ENCODE measurements at regions not wholly inside any gene's neighbourhood (a gene's known extent, or its start where the extent isn't known, plus 50 kb on each side); places are given as distances from the start of the nearest gene placed in this dataset.

DNA sequence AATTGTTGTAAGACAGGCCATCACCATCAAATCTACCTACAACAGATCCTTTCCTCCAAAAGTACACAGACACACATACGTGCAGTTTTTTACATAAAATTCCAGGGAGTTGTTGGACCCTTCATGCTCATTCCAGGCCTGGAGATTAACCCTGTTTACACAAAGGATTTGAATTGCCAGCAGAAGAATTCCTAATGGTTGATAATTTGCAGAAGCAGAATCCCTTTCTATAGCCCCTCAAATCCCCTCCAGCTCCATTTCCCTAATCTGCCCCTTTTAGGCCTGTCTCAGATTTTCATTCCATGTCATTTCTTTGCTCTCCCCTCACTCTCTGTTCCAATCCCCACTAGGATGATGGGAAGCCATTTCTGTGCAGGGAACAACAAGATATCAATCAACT, 102.9 kb upstream of the TOX3 start:
- no peak for DNase-seq

DNA sequence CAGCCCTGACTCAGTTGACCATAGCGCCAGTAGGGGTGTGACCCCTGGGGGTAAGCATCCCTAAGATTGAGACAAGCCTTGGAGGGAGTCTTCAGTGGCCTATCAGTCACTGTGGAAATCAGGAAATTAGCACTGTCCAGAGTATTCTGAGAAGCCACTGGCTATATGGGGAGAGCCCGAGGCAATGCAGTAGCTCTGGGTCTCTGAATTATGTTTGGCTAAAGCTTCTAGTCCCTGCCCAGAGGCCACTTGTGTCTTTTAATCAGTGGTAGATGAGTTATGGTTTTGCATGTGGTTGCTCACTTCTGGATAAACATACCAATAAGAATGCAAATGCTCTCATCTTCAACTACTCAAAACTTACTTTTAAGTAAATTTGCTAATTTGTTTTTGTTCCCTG, 100.6 kb upstream of the TOX3 start:
- no peak for DNase-seq

DNA sequence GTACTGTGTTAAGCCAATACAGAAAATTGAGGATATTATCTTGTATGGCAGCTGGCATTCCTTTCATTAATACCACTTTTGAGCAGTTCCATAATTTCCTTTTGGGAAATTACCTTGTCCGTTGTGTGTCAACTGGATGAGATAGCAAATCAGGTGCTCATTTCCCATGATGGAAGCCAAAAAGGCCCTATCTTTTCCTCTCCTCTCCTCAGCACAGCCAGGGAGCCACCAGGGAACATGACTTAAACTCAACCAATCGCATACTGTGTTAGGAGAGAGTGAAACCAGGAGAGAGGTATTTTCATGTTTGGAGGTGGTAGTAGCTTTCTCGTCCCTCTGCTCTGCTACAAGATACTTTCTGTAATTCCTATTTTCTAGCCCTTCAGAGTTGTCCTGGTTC, 96.1 kb upstream of the TOX3 start:
- DNase-seq, result no peak

DNA sequence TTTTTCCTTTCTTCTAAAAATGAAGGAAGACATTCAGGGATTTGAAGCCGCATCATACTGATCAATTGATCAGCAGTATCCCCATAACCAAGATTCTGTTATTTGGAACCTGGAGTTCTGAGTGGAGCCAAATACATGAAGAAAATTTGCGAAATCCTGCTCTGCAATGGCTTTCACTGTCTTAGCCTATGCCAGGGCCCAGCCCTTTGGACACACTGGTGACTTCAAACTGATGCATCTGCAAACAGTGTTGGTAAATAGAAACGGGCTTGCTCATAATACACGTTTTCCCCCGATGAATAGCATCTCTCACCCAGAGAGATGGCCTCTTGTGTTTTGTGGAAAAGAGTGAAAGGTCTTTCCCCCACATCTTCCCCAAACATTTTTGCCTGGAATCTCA, 87.6 kb upstream of the TOX3 start:
- no peak for DNase-seq

DNA sequence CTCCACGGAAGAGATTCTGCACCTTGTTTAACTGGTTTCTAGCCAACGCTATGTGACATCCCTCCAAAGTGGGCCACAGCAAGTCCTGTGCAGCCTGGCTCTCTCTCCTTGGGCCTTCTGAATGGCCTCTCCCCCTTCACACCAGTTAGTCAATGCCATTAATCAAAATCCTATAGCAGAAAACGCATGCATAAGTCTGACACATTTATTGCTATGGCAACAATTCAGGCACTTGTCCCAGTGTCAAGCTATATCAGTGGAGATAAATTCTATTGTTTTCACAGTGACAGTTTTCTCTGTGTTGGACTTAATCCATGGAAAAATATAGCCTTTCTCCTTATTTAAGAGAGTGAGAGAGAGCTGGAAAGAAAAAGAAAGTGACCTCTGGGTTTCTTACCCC, 87.2 kb upstream of the TOX3 start:
- no peak for DNase-seq

DNA sequence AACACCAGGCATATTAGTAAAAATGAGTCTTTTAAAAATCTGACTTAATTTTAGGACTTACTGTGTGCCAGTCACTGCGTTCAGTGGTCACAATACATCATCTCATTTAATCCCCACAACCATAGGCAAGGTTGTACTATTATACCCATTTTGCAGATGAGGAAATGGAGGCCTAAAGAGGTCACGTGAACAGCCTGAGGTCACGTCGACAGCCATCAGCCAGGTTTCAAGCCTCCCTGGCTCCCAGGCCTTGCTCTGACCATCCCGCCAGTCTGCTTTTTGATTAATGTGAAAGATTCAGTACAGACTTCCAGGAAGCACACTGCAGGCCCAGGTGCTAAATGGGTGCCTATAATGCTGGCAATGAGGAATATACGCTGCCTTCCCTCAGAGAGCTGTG, 86.3 kb upstream of the TOX3 start:
- no peak for DNase-seq

DNA sequence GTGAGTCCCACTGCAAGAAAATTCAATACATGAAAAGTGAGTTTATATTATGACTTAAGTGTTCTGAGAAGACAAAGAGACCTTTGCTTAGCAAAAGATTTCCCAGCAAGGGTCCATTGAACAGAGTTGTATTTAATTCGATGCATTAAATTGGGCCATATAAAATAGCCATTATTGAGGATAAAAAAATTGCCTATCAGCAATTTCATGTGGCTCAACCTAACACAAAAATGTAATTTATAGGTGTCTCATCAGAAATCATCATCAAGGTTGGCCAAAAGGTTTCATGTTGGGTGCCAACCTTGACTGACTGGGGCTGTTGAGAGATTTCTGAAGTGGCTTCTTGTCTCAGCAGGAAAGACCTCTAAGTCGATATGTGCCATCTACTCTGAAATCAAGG, 84.8 kb upstream of the TOX3 start:
- no peak for DNase-seq

DNA sequence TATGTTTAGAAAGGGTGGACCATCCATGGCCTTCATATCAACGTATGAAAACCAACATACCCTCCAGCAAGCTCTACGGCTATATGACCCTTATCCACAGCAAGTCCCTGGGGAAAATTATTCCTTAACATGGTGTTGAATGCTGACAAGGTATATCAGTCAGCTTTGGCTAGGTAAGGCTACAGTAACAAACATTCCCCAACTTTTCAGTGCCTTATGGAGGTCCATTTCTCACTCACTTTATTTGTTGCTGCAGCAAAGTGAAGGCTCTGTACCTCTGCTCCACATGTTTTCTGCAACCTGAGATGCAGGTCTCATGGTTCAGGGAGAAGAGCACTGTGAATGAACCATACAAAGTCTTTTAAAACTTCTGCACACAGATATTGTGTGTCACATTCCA, 83.8 kb upstream of the TOX3 start:
- DNase-seq, result no peak

DNA sequence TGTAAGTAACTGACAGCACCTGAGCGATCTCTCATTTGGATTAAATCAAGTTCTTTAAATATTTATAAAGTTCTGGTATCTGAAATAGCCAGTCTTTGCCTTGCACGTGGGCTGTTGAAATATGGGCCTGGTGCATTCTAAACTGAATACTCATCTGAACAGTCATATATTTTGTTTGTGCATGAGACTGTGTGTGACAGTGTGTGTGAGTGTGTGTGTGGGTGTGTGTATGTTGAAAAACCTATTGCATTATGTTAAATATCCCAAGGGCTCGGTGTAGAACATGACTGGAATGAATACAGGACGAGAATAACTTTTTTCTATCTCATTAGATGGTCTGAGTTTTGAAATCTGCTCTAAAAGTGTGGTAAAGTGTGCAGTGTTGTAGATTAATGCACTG, 82.4 kb upstream of the TOX3 start:
- no peak for DNase-seq

DNA sequence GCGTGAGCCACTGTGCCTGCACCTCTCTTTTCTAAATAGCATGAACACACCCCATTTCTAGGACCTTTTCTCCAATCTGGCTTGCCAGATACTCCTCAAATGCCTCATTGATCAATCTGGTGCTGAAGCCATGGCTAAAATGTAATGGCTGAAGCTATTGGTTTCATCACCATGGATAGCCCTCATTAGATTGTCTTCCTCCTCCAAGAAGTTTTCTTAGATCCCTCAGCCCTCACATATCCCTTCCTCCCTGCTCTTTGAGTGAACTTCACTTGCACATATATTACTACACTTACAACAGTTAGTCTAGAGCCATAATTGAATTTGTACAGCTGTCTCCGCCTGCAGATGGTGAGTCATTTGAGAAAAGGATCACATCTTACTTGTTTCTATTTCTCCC, 77.9 kb upstream of the TOX3 start:
- no peak for DNase-seq

DNA sequence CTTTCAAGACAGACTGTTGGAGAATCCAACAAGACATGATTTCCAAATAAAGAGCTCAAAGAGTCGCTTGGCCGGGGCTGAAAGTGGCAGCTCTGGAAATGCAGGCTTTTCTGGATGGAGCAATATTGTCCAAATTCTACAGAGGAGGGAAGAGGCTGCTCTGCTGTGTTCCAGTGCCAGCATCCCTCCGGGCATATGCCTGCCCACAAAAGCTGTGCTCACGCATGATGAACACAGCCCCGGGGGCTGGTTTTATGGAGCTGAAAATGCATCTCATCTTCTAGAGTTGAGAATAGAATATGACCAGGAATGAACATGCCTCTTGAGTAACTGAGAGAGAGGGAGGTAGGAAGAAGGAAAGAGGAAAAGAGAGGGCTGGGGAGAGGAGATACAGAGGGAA, 74.7 kb upstream of the TOX3 start:
- DNase-seq, result no peak

DNA sequence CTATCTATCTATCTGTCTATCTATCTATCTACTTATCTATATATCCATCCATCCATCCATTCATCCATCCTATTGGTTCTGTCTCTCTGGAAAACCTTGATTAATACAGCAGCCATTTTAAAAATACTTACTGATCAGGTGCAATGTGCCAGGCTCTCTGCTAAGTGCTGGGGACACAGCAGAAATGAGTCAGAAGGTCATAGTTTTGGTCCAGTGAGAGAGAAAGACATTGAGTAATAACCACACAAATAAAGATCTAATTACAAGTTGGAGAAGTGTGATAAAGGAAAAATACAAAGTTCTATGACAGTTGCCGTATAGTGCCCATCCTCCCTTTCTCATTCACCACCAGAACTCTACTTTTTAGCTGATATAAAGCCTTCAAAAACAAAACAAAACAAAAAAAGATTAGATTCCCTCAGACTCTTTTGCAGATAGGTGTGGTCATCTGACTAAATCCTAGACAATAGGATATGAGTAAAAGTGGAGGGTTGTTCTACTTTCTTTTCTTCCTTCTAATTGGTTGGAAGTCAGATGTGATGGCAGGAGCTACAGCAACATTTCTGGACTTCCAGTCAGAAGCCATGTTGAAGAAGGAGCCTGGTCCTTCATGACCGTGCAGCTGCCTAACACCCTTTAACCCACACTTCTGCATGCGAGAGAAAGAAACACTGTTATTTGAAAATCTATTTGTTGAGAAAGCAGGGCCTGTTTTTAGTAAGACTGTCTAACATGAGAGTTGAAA, 72.0 kb upstream of the TOX3 start:
- no peak for DNase-seq

DNA sequence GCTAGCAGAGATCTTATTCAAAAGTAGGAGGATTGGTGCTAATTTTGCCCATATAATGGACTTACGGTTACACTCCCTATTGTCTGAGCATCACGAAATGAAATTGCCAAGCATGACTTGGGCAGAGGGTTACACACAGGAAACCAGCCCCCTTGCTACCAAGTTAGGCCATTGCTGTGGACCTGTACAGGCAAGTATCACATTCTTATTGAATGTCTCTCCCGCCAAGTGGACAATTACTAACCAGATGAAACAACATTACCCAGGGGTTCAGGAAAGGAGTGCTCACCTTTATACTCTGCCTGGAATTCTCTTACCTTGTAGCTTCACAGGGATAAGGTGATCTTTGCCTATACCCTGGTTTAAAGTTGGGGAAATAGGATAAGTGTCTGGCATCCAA, 70.6 kb upstream of the TOX3 start:
- DNase-seq, result no peak

DNA sequence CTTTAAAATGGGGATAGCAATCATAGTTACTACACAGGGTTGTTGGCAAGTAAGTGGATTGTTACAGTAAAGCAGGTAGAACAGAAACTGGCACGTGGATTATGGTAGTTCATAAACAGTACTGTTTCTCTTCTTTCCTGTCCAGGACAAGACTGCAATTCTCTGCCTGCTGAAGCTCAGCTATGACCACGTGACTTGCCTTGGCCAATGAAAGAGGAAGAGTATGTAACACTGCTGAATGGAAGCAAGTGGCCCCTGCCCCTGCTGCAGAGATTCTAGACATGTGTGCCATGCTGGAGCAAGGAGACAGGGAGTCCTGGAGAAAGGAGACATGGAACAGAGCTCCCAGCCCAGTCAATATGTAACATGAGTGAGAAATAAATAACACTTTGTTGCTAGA, 66.6 kb upstream of the TOX3 start:
- DNase-seq, result no peak

DNA sequence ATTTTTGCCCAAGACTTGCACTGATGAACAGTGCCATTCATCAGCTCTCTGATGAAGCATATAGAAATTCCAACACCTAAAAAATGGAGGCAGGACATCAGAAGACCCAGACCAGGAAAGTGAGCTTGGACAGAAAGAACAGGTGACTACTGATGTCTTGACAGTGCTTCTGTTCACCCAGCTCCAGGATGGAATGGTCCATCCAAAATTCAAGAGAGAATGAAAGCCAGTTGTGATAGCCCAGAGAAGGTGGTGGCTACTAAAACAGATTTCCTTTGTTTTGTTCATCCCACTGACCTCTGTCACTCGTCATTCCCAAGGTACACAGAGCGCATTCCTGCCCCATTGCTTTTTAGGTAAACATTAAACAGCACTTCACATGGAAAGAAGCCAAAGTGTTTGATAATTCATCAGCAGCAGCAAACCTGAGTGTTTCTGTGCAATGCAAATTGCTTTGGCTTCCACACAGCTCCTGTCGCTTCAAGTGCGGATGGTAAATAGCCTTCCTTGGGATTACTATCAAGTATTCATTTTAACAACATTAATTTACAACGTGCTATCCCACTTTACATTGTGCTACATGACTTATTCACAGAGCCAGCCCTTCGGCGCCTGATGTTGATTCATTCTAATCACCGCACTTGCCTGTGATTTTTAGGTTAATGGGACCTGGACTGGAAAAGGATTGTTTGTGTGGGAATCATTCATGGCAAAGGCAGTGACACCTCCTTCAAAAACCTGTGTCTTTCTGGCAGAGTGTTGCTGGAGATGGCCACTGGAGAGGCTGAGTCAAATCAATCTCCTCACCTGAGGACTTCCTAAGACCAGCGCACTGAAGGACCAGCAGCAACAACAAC, 65.1 kb upstream of the TOX3 start:
- DNase-seq, result no peak

DNA sequence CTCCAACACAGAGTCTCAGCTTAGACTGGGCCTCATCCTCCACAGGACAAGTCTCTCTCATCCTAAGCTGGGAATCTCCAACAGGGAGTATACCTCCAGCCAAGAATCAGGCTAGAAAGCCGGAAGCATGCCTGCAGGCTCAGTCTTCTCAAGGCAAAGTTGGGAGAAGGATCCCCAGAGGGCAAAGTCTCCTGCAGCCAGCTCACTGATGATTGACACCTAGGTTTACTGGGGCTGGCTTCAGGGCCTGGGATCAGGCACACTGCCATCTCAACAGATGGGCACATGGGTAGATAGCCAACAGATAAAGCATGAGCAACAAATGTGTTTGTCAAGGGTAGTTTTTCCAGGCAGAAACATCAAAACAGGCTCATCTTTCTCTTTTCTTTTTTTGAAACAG, 56.1 kb upstream of the TOX3 start:
- DNase-seq, result no peak

DNA sequence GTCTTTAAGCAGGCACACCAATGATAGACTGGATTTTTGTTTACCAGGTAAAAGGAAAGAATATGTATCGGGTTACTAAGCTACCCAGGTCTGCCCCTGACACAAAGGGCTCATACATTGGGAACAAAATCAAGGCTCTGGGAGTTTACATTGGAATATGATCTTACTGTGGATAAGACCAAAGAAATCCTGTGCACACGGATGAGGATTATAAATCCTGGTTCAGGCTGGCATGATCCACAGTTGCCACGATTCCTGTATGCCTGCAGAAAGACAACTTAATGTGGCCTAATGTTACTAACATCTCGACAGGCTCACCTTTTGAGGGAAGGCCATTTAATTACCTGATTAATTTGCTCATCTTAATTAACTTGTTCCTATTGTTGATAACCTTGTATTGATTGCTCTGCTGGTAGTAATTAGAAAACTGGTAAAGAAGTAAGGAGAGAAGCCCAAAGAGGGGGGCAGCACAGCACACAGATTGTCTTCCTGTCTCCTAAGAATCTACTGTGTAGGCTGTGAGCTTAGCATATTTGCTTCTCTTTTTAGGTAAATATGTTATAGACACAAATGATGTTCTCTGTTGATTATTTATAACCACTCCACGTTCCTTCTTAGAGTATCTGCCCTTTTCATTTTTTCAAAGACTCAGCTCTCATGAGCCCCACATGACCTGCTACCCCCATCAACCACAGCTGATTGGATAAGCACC, 51.0 kb upstream of the TOX3 start:
- DNase-seq, result no peak

DNA sequence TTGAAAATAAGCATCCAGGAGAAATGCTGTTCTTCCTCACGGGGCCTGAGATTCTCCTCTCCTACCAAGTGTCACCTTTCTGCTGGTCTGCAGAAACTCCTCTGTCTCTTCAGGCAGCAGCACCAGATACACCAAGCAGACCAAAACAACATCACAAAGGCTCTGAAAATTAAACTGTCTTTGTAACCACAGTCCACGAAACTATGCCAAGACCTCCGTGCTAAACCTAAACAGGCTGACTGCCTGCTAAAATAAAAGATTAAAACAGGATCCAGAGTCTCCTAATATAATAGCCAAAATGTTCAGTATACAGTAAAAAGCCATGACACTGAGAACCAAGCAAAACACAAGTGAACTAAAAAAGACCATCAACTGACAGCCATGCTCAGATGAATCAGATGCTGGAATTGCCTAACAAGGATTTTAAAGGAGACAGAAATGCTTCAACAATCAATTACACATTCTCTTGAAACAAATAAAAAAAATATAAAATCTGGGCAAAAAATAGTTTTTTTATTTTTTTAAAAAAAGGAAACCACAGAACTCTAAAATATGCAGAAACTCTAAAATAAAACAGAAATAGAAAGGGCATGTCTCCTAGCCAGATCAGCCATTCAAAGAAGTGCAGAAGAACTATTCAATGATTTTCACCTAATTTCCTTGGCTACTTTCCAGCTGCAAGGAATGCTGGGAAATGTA, 50.3 kb upstream of the TOX3 start:
- no peak for DNase-seq

Measured in muscle of arm (tissue), 1 donor.